Left colon (tissue), 2 donors: ENCODE measurements at regions not wholly inside any gene's neighbourhood (a gene's known extent, or its start where the extent isn't known, plus 50 kb on each side); places are given as distances from the start of the nearest gene placed in this dataset.
"Not testable (repeated sequence)": the region's sequence is repeated elsewhere in the genome, so short reads cannot be mapped to it uniquely, and the experiment has no call there.

Experiments used
- ATAC-seq: fragments of 200-7000 bp; cut with Tn5 transposase; one replicate; pipeline ENCODE4 v1.9.1; 2020; ENCODE audit warnings: mild to moderate bottlenecking, moderate library complexity
- DNase-seq, 2 donors: peaks; one replicate each; pipeline ENCODE4 v3.0.0-alpha.2; 2020
- intact Hi-C, 2 donors: fragments of 100-400 bp; cut with DNase I in 1 of 2; cut with micrococcal nuclease in 1 of 2; formaldehyde crosslinking; loops; one replicate each; pipeline versions ENCODE4 v1.11.2 to v1.14.0; 2022; cut with DNase I, micrococcal nuclease
- donor health status: DM: no; HTN: no; CAD: no.
- donor health status: DM: yes; HTN: yes; CAD: no.

GRCh38 chr6:3536901-3537300 lies 80.1 kb upstream of the SLC22A23 start:
- intact Hi-C loops: no loop called here
- ATAC-seq: no peak
- no peak for DNase-seq

- intact Hi-C loops: no loop called here
- ATAC-seq (peak; percentile 55), DNase-seq (no peak)
Observed at GRCh38 chr6:3535776-3536435, 79.1 kb upstream of the SLC22A23 start.

GRCh38 chr6:3535033-3535775 lies 78.4 kb upstream of the SLC22A23 start:
- peak; percentile 34 for ATAC-seq
- DNase-seq: no peak
- intact Hi-C loops: no loop called here

- ATAC-seq: peak; percentile 46
- intact Hi-C loops: no loop called here
Observed at GRCh38 chr6:3534599-3534998, 77.7 kb upstream of the SLC22A23 start.

GRCh38 chr6:3533981-3534380 lies 77.1 kb upstream of the SLC22A23 start:
- no peak for ATAC-seq
- no peak for DNase-seq
- intact Hi-C loops: no loop called here

More at GRCh38 chr6:3534599-3534998, 77.7 kb upstream of the SLC22A23 start:
- no peak for DNase-seq

GRCh38 chr6:3532296-3532916 lies 75.6 kb upstream of the SLC22A23 start:
- ATAC-seq (no peak), DNase-seq (no peak)
- intact Hi-C loops: no loop called here

- intact Hi-C loops: no loop called here
- no peak for ATAC-seq
- DNase-seq: no peak
Observed at GRCh38 chr6:3531481-3531880, 74.6 kb upstream of the SLC22A23 start.

- DNase-seq (no peak), ATAC-seq (no peak)
- intact Hi-C loops: no loop called here
Observed at GRCh38 chr6:3530515-3530914, 73.7 kb upstream of the SLC22A23 start.

GRCh38 chr6:3529721-3530120 lies 72.9 kb upstream of the SLC22A23 start:
- intact Hi-C loops: no loop called here
- ATAC-seq: no peak
- DNase-seq: no peak

GRCh38 chr6:3529232-3529631 lies 72.4 kb upstream of the SLC22A23 start:
- intact Hi-C loops: no loop called here
- DNase-seq (no peak), ATAC-seq (no peak)

- intact Hi-C loops: not testable (repeated sequence)
- DNase-seq: peak in 1 of 2 donors; percentile 58
- peak; percentile 90 for ATAC-seq
Observed at GRCh38 chr6:3528081-3528671, 71.3 kb upstream of the SLC22A23 start.

GRCh38 chr6:3527651-3527977 lies 70.8 kb upstream of the SLC22A23 start:
- DNase-seq: no peak
- ATAC-seq: peak; percentile 2
- intact Hi-C loops: no loop called here

GRCh38 chr6:3526962-3527650 lies 70.3 kb upstream of the SLC22A23 start:
- no peak for ATAC-seq
- intact Hi-C loops: no loop called here
- no peak for DNase-seq

- intact Hi-C loops: no loop called here
- DNase-seq (no peak), ATAC-seq (no peak)
Observed at GRCh38 chr6:3525915-3526314, 69.1 kb upstream of the SLC22A23 start.

- DNase-seq: no peak
- intact Hi-C loops: no loop called here
- ATAC-seq: no peak
Observed at GRCh38 chr6:3524456-3524855, 67.6 kb upstream of the SLC22A23 start.

- ATAC-seq (no peak), DNase-seq (no peak)
- intact Hi-C loops: no loop called here
Observed at GRCh38 chr6:3523966-3524365, 67.1 kb upstream of the SLC22A23 start.

- DNase-seq: no peak
- intact Hi-C loops: no loop called here
- peak; percentile 88 for ATAC-seq
Observed at GRCh38 chr6:3523271-3523670, 66.4 kb upstream of the SLC22A23 start.

- intact Hi-C loops: no loop called here
- no peak for ATAC-seq
- no peak for DNase-seq
Observed at GRCh38 chr6:3522561-3523260, 65.9 kb upstream of the SLC22A23 start.
